ENCODE measurements at regions not wholly inside any gene's neighbourhood (a gene's known extent, or its start where the extent isn't known, plus 50 kb on each side); places are given as distances from the start of the nearest gene placed in this dataset.

GRCh38 chr1:222441066-222441465, 106.8 kb downstream of the HHIPL2 start:
- 72 to 86% methylated on average over 4 to 5 of the region's 5 CpGs for WGBS, 2 experiments (ENCODE audit: insufficient coverage in 1 of 2, insufficient read length in 1 of 2)
- Histone ChIP-seq H3K9ac (ENCODE audit: extremely low read depth, low read length, poor library complexity, severe bottlenecking) (no peak overlapping the region), H3K36me3 (ENCODE audit: control insufficient read depth, insufficient read depth, low read length) (no peaks in the 10 kb centered on the region), H3K4me3 (ENCODE audit: low read length) (no peak overlapping the region), H3K9me3 (ENCODE audit: control insufficient read depth, low read length) (no peaks in the 10 kb centered on the region), H3K27me3 (ENCODE audit: control insufficient read depth, insufficient read depth, low read length, poor library complexity, severe bottlenecking) (peaks cover 28% of the 10 kb centered on the region), H3K27ac (ENCODE audit: low read depth, low read length) (no peak overlapping the region), H3K4me1 (ENCODE audit: control insufficient read depth, insufficient read depth, low read length) (no peaks in the 10 kb centered on the region)
- no peaks in the 10 kb centered on the region for H3K9me3 Mint-ChIP-seq
- no peak for DNase-seq
- H3K27me3 Mint-ChIP-seq (ENCODE audit: insufficient read depth), result peaks cover 40% of the 10 kb centered on the region
- no peak overlapping the region for H3K27ac Mint-ChIP-seq
- no peaks in the 10 kb centered on the region for H3K36me3 Mint-ChIP-seq (ENCODE audit: low read depth)
- H3K4me3 Mint-ChIP-seq, result no peak overlapping the region
- TF ChIP-seq CTCF (conservative IDR thresholded peaks at IDR 0.05), result no peak
- H3K4me1 Mint-ChIP-seq, result peaks cover 8% of the 10 kb centered on the region

- H3K27ac Mint-ChIP-seq, result no peak overlapping the region
- H3K27me3 Mint-ChIP-seq (ENCODE audit: insufficient read depth), result peaks cover 2% of the 10 kb centered on the region
- no peaks in the 10 kb centered on the region for H3K4me1 Mint-ChIP-seq
- Histone ChIP-seq H3K4me3 (ENCODE audit: low read length) (no peak overlapping the region), H3K27ac (ENCODE audit: low read depth, low read length) (no peak overlapping the region), H3K4me1 (ENCODE audit: control insufficient read depth, insufficient read depth, low read length) (no peaks in the 10 kb centered on the region), H3K9ac (ENCODE audit: extremely low read depth, low read length, poor library complexity, severe bottlenecking) (no peak overlapping the region), H3K36me3 (ENCODE audit: control insufficient read depth, insufficient read depth, low read length) (no peaks in the 10 kb centered on the region), H3K9me3 (ENCODE audit: control insufficient read depth, low read length) (peaks cover 7% of the 10 kb centered on the region), H3K27me3 (ENCODE audit: control insufficient read depth, insufficient read depth, low read length, poor library complexity, severe bottlenecking) (peaks cover 4% of the 10 kb centered on the region)
- WGBS, 2 experiments (ENCODE audit: insufficient coverage in 1 of 2, insufficient read length in 1 of 2), result 84 to 100% methylated on average over 1 of the region's 1 CpG
- no peak overlapping the region for H3K4me3 Mint-ChIP-seq
- no peaks in the 10 kb centered on the region for H3K36me3 Mint-ChIP-seq (ENCODE audit: low read depth)
- peaks cover 4% of the 10 kb centered on the region for H3K9me3 Mint-ChIP-seq
- DNase-seq, result no peak
- TF ChIP-seq CTCF (conservative IDR thresholded peaks at IDR 0.05), result no peak
Observed at GRCh38 chr1:222424826-222425225, 123.1 kb downstream of the HHIPL2 start.

- peaks cover 3% of the 10 kb centered on the region for H3K9me3 Mint-ChIP-seq
- no peak overlapping the region for H3K4me3 Mint-ChIP-seq
- H3K9me3 ChIP-seq (ENCODE audit: control insufficient read depth, low read length), result peaks cover 7% of the 10 kb centered on the region
- H3K27me3 ChIP-seq (ENCODE audit: control insufficient read depth, insufficient read depth, low read length, poor library complexity, severe bottlenecking), result peaks cover 4% of the 10 kb centered on the region
- H3K9ac ChIP-seq (ENCODE audit: extremely low read depth, low read length, poor library complexity, severe bottlenecking), result no peak overlapping the region
- no peak for DNase-seq
- H3K4me1 Mint-ChIP-seq, result no peaks in the 10 kb centered on the region
- H3K27ac Mint-ChIP-seq, result no peak overlapping the region
- peaks cover 6% of the 10 kb centered on the region for H3K27me3 Mint-ChIP-seq (ENCODE audit: insufficient read depth)
- no peaks in the 10 kb centered on the region for H3K4me1 ChIP-seq (ENCODE audit: control insufficient read depth, insufficient read depth, low read length)
- H3K4me3 ChIP-seq (ENCODE audit: low read length), result no peak overlapping the region
- no peaks in the 10 kb centered on the region for H3K36me3 Mint-ChIP-seq (ENCODE audit: low read depth)
- H3K36me3 ChIP-seq (ENCODE audit: control insufficient read depth, insufficient read depth, low read length), result no peaks in the 10 kb centered on the region
- H3K27ac ChIP-seq (ENCODE audit: low read depth, low read length), result no peak overlapping the region
- no peak for TF ChIP-seq CTCF (conservative IDR thresholded peaks at IDR 0.05)
Observed at GRCh38 chr1:222421380-222421779, 126.5 kb downstream of the HHIPL2 start.
